Transverse colon (tissue), 3 donors: ENCODE measurements at regions not wholly inside any gene's neighbourhood (a gene's known extent, or its start where the extent isn't known, plus 50 kb on each side); places are given as distances from the start of the nearest gene placed in this dataset.

ENCODE experiments used
- EP300 ChIP-seq: sonication (generic); formaldehyde crosslinking; IDR thresholded peaks from one replicate; pipeline ENCODE4 v1.6.1; 2017; ENCODE audit warnings: antibody characterized with exemption, low read depth
- POLR2A ChIP-seq: fragments of 450-650 bp; IDR thresholded peaks from one replicate; pipeline ENCODE4 v1.6.1; 2016; ENCODE audit warnings: antibody characterized with exemption, mild to moderate bottlenecking, moderate library complexity
- TF ChIP-seq, protein P1 (sequence below), 5 experiments: fragments of 200-600 bp in 3 of 5; fragments of 450-650 bp in 2 of 5; sonication (generic) in 3 of 5; IDR thresholded peaks; 1 replicate in 2 of 5; 2 replicates in 3 of 5; pipeline ENCODE4 v1.5.1; 2016 to 2017; ENCODE audit warnings: antibody characterized with exemption in 5 of 5, inconsistent platforms in 3 of 5, mild to moderate bottlenecking in 2 of 5, moderate library complexity in 1 of 5

GRCh38 chr9:73745598-73745997 lies 593.9 kb downstream of the ANXA1 start:
- TF ChIP-seq, protein P1, sequence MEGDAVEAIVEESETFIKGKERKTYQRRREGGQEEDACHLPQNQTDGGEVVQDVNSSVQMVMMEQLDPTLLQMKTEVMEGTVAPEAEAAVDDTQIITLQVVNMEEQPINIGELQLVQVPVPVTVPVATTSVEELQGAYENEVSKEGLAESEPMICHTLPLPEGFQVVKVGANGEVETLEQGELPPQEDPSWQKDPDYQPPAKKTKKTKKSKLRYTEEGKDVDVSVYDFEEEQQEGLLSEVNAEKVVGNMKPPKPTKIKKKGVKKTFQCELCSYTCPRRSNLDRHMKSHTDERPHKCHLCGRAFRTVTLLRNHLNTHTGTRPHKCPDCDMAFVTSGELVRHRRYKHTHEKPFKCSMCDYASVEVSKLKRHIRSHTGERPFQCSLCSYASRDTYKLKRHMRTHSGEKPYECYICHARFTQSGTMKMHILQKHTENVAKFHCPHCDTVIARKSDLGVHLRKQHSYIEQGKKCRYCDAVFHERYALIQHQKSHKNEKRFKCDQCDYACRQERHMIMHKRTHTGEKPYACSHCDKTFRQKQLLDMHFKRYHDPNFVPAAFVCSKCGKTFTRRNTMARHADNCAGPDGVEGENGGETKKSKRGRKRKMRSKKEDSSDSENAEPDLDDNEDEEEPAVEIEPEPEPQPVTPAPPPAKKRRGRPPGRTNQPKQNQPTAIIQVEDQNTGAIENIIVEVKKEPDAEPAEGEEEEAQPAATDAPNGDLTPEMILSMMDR (IDR thresholded peaks at IDR 0.05): no peak
- no peak for TF ChIP-seq POLR2A
- TF ChIP-seq EP300: no peak
